ENCODE measurements at regions not wholly inside any gene's neighbourhood (a gene's known extent, or its start where the extent isn't known, plus 50 kb on each side); places are given as distances from the start of the nearest gene placed in this dataset.

GRCh38 chr15:69554279-69554961, 101.8 kb downstream of the RPLP1 start:
- H3K9me3 ChIP-seq = peaks cover 15% of the 10 kb centered on the region
- ATAC-seq = peak; percentile 80
- DNase-seq = peak; percentile 69 to 79 (median 72)
- intact Hi-C loops (cut with DNase I, micrococcal nuclease) = no loop called here
- no peak for TF ChIP-seq CTCF (IDR thresholded peaks at IDR 0.05)
- no peaks in the 10 kb centered on the region for H3K36me3 ChIP-seq (ENCODE audit: low read depth)
- H3K4me1 ChIP-seq (ENCODE audit: low read depth) = peaks cover 30% of the 10 kb centered on the region
- H3K4me3 ChIP-seq = no peak overlapping the region

GRCh38 chr15:69555080-69555479, 102.5 kb downstream of the RPLP1 start:
- DNase-seq (no peak), ATAC-seq (no peak)
- no peak overlapping the region for H3K4me3 ChIP-seq
- intact Hi-C loops (cut with DNase I, micrococcal nuclease) = no loop called here
- no peak for TF ChIP-seq CTCF (IDR thresholded peaks at IDR 0.05)
- H3K9me3 ChIP-seq = peaks cover 15% of the 10 kb centered on the region
- peaks cover 30% of the 10 kb centered on the region for H3K4me1 ChIP-seq (ENCODE audit: low read depth)
- H3K36me3 ChIP-seq (ENCODE audit: low read depth) = no peaks in the 10 kb centered on the region

GRCh38 chr15:69556344-69556743, 103.7 kb downstream of the RPLP1 start:
- Histone ChIP-seq H3K4me1 (ENCODE audit: low read depth) (peaks cover 39% of the 10 kb centered on the region), H3K9me3 (peaks cover 11% of the 10 kb centered on the region), H3K4me3 (no peak overlapping the region), H3K36me3 (ENCODE audit: low read depth) (no peaks in the 10 kb centered on the region)
- intact Hi-C loops (cut with DNase I, micrococcal nuclease) = no loop called here
- no peak for TF ChIP-seq CTCF (IDR thresholded peaks at IDR 0.05)
- peak; percentile 11 for ATAC-seq
- no peak for DNase-seq

- H3K4me3 ChIP-seq = no peak overlapping the region
- peaks cover 4% of the 10 kb centered on the region for H3K9me3 ChIP-seq
- no peaks in the 10 kb centered on the region for H3K36me3 ChIP-seq (ENCODE audit: low read depth)
- peak in 1 of 3 donors; percentile 54 for DNase-seq
- peak; percentile 56 for ATAC-seq
- peaks cover 40% of the 10 kb centered on the region for H3K4me1 ChIP-seq (ENCODE audit: low read depth)
- TF ChIP-seq CTCF (IDR thresholded peaks at IDR 0.05) = no peak
- intact Hi-C loops (cut with DNase I, micrococcal nuclease) = no loop called here
These were observed 104.5 kb downstream of the RPLP1 start for GRCh38 chr15:69557020-69557706.

- no peak for ATAC-seq
- no peak for TF ChIP-seq CTCF (IDR thresholded peaks at IDR 0.05)
These were observed 105.2 kb downstream of the RPLP1 start for GRCh38 chr15:69557707-69558409.

More at GRCh38 chr15:69557707-69558409, 105.2 kb downstream of the RPLP1 start:
- H3K36me3 ChIP-seq (ENCODE audit: low read depth) = no peaks in the 10 kb centered on the region
- DNase-seq = no peak
- intact Hi-C loops (cut with DNase I, micrococcal nuclease) = no loop called here
- H3K4me3 ChIP-seq = no peak overlapping the region
- peaks cover 47% of the 10 kb centered on the region for H3K4me1 ChIP-seq (ENCODE audit: low read depth)
- no peaks in the 10 kb centered on the region for H3K9me3 ChIP-seq

Measured in mucosa of descending colon (tissue), 3 donors.